HepG2 (cell line): ENCODE measurements at regions not wholly inside any gene's neighbourhood (a gene's known extent, or its start where the extent isn't known, plus 50 kb on each side); places are given as distances from the start of the nearest gene placed in this dataset.

Experiments
- CTCF ChIP-seq: sonication (generic); formaldehyde crosslinking; IDR thresholded peaks from 2 replicates; pipeline ENCODE4 v1.5.0; 2020; ENCODE audit warnings: mild to moderate bottlenecking, missing genetic modification reagents, moderate library complexity
- ELF1 ChIP-seq: sonication (generic); formaldehyde crosslinking; IDR thresholded peaks from 2 replicates; pipeline ENCODE4 v1.4.0; 2020; ENCODE audit warnings: missing genetic modification reagents
- GABPA ChIP-seq, 2 experiments: IDR thresholded peaks; 2 replicates each; pipeline ENCODE4 v1.6.1; 2011 to 2016; ENCODE audit warnings: low read depth in 2 of 2, low read length in 1 of 2, missing biosample characterization in 1 of 2, missing genetic modification characterization in 1 of 2
- GABPB1 ChIP-seq: IDR thresholded peaks from 2 replicates; pipeline ENCODE4 v1.6.1; 2016; ENCODE audit warnings: mild to moderate bottlenecking, missing genetic modification reagents, moderate library complexity, missing compliant biosample characterization
- HNF4G ChIP-seq, 2 experiments: sonication (generic) in 1 of 2; formaldehyde crosslinking in 1 of 2; IDR thresholded peaks; 2 replicates each; pipeline versions ENCODE4 v1.4.0 to v1.6.1; 2011 to 2020; ENCODE audit warnings: borderline replicate concordance in 2 of 2, low read depth in 2 of 2, mild to moderate bottlenecking in 2 of 2, low read length in 1 of 2, missing genetic modification reagents in 1 of 2, moderate library complexity in 1 of 2
- JUNB ChIP-seq: sonication (generic); formaldehyde crosslinking; IDR thresholded peaks from 2 replicates; pipeline ENCODE4 v1.8.0; 2022; ENCODE audit warnings: missing genetic modification reagents, mild to moderate bottlenecking, borderline replicate concordance
- MAFF ChIP-seq: IDR thresholded peaks from 2 replicates; pipeline ENCODE4 v1.6.1; 2011; ENCODE audit warnings: low read depth, low read length, improper control_type of control experiment
- REST ChIP-seq, 2 experiments: IDR thresholded peaks; 2 replicates each; pipeline ENCODE4 v1.6.1; 2011 to 2012; ENCODE audit warnings: low read length in 2 of 2, borderline replicate concordance in 1 of 2, low read depth in 1 of 2, mild to moderate bottlenecking in 1 of 2, moderate library complexity in 1 of 2
- SNAPC5 ChIP-seq: sonication (generic); formaldehyde crosslinking; IDR thresholded peaks from 2 replicates; pipeline ENCODE4 v1.8.1; 2023; ENCODE audit warnings: mild to moderate bottlenecking, missing genetic modification reagents, borderline replicate concordance
- TAF1 ChIP-seq: sonication (generic); formaldehyde crosslinking; IDR thresholded peaks from 2 replicates; pipeline ENCODE4 v1.4.0; 2020; ENCODE audit warnings: missing genetic modification reagents
- ZFP36 ChIP-seq: fragments of 150-350 bp; IDR thresholded peaks from 2 replicates; pipeline ENCODE4 v1.6.1; 2018; ENCODE audit warnings: borderline replicate concordance, low read length, low read depth; ENCODE audit not compliant: partially characterized antibody
- ZFP91 ChIP-seq: sonication (generic); formaldehyde crosslinking; IDR thresholded peaks from 2 replicates; pipeline ENCODE4 v1.9.0; 2022; ENCODE audit warnings: missing genetic modification reagents, mild to moderate bottlenecking, borderline replicate concordance
- TF ChIP-seq, protein P1 (sequence below): IDR thresholded peaks from 2 replicates; pipeline ENCODE4 v1.6.1; 2016
- TF ChIP-seq, protein P2 (sequence below): sonication (generic); formaldehyde crosslinking; IDR thresholded peaks from 2 replicates; pipeline ENCODE4 v1.5.0; 2020; ENCODE audit warnings: missing genetic modification reagents

GRCh38 chr13:22655106-22655852 is 525.5 kb upstream of the SGCG start:
- no peak for TF ChIP-seq MAFF
- TF ChIP-seq HNF4G (IDR thresholded peaks at IDR 0.05; ENCODE audit: borderline replicate concordance, low read depth, low read length) = no peak
- TF ChIP-seq HNF4G (CRISPR knock-in tag; IDR thresholded peaks at IDR 0.05; ENCODE audit: borderline replicate concordance, low read depth) = no peak
- no peak for TF ChIP-seq ZFP36
- TF ChIP-seq CTCF (CRISPR knock-in tag) = no peak
- TF ChIP-seq, protein P1, sequence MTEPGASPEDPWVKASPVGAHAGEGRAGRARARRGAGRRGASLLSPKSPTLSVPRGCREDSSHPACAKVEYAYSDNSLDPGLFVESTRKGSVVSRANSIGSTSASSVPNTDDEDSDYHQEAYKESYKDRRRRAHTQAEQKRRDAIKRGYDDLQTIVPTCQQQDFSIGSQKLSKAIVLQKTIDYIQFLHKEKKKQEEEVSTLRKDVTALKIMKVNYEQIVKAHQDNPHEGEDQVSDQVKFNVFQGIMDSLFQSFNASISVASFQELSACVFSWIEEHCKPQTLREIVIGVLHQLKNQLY (CRISPR knock-in tag) = no peak
- no peak for TF ChIP-seq JUNB (CRISPR knock-in tag)
- no peak for TF ChIP-seq ELF1 (CRISPR knock-in tag)
- no peak for TF ChIP-seq TAF1 (CRISPR knock-in tag)
- no peak for TF ChIP-seq REST (IDR thresholded peaks at IDR 0.05; ENCODE audit: borderline replicate concordance in 1 of 2, low read depth in 1 of 2, low read length in 2 of 2)
- no peak for TF ChIP-seq SNAPC5
- TF ChIP-seq GABPA (IDR thresholded peaks at IDR 0.05; ENCODE audit: low read depth, low read length) = no peak
- no peak for TF ChIP-seq GABPA (CRISPR knock-in tag; IDR thresholded peaks at IDR 0.05; ENCODE audit: low read depth)
- TF ChIP-seq ZFP91 (CRISPR knock-in tag) = no peak
- no peak for TF ChIP-seq GABPB1 (CRISPR knock-in tag)
- TF ChIP-seq, protein P2, sequence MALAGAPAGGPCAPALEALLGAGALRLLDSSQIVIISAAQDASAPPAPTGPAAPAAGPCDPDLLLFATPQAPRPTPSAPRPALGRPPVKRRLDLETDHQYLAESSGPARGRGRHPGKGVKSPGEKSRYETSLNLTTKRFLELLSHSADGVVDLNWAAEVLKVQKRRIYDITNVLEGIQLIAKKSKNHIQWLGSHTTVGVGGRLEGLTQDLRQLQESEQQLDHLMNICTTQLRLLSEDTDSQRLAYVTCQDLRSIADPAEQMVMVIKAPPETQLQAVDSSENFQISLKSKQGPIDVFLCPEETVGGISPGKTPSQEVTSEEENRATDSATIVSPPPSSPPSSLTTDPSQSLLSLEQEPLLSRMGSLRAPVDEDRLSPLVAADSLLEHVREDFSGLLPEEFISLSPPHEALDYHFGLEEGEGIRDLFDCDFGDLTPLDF = no peak
